SK-N-SH treated with all-trans-retinoic acid at 6 μM for 48 hours (cell line): ENCODE measurements at regions not wholly inside any gene's neighbourhood (a gene's known extent, or its start where the extent isn't known, plus 50 kb on each side); places are given as distances from the start of the nearest gene placed in this dataset.

Experiments
- ARNTL ChIP-seq: fragments of 450-650 bp; formaldehyde crosslinking; IDR thresholded peaks from 2 replicates; pipeline ENCODE4 v1.5.0; 2020; ENCODE audit warnings: low read depth, mild to moderate bottlenecking, moderate library complexity, borderline replicate concordance
- BACH2 ChIP-seq: fragments of 250-450 bp; sonication (Bioruptor Pico); IDR thresholded peaks from 2 replicates; pipeline ENCODE4 v1.9.0; 2021; ENCODE audit warnings: mild to moderate bottlenecking, borderline replicate concordance
- GLIS3 ChIP-seq: fragments of 250-450 bp; sonication (Bioruptor Pico); IDR thresholded peaks from 2 replicates; pipeline ENCODE4 v1.5.0; 2020; ENCODE audit warnings: mild to moderate bottlenecking, moderate library complexity
- ISL1 ChIP-seq: fragments of 250-450 bp; sonication (Bioruptor Pico); IDR thresholded peaks from 2 replicates; pipeline ENCODE4 v2.1.2; 2022; ENCODE audit warnings: mild to moderate bottlenecking, moderate library complexity
- RARB ChIP-seq: fragments of 250-450 bp; sonication (Bioruptor Pico); IDR thresholded peaks from 2 replicates; pipeline ENCODE4 v1.8.0; 2021; ENCODE audit warnings: mild to moderate bottlenecking, moderate library complexity
- SNAI2 ChIP-seq: fragments of 250-450 bp; sonication (Bioruptor Pico); IDR thresholded peaks from 2 replicates; pipeline ENCODE4 v1.5.0; 2020; ENCODE audit warnings: mild to moderate bottlenecking, moderate library complexity
- ZFP3 ChIP-seq: fragments of 250-450 bp; sonication (Bioruptor Pico); IDR thresholded peaks from 2 replicates; pipeline ENCODE4 v1.5.0; 2020; ENCODE audit warnings: mild to moderate bottlenecking, moderate library complexity
- ZFP30 ChIP-seq: fragments of 450-650 bp; formaldehyde crosslinking; IDR thresholded peaks from 2 replicates; pipeline ENCODE4 v1.5.0; 2022; ENCODE audit warnings: mild to moderate bottlenecking, moderate library complexity
- ZNF70 ChIP-seq: fragments of 450-650 bp; formaldehyde crosslinking; IDR thresholded peaks from 2 replicates; pipeline ENCODE4 v1.5.0; 2020; ENCODE audit warnings: mild to moderate bottlenecking, moderate library complexity
- TF ChIP-seq, protein P1 (sequence below): fragments of 250-450 bp; sonication (Bioruptor Pico); IDR thresholded peaks from 2 replicates; pipeline ENCODE4 v1.5.1; 2021; ENCODE audit warnings: mild to moderate bottlenecking, moderate library complexity
- TF ChIP-seq, protein P2 (sequence below): fragments of 250-450 bp; sonication (Bioruptor Pico); IDR thresholded peaks from 2 replicates; pipeline ENCODE4 v1.5.0; 2020; ENCODE audit warnings: mild to moderate bottlenecking, moderate library complexity
- TF ChIP-seq, protein P3 (sequence below): fragments of 250-450 bp; sonication (Bioruptor Pico); IDR thresholded peaks from 2 replicates; pipeline ENCODE4 v1.5.1; 2020; ENCODE audit warnings: low read depth, mild to moderate bottlenecking, moderate library complexity
- TF ChIP-seq, protein P4 (sequence below): fragments of 250-450 bp; sonication (Bioruptor Pico); IDR thresholded peaks from 2 replicates; pipeline ENCODE4 v1.8.0; 2020; ENCODE audit warnings: mild to moderate bottlenecking, moderate library complexity, borderline replicate concordance

DNA sequence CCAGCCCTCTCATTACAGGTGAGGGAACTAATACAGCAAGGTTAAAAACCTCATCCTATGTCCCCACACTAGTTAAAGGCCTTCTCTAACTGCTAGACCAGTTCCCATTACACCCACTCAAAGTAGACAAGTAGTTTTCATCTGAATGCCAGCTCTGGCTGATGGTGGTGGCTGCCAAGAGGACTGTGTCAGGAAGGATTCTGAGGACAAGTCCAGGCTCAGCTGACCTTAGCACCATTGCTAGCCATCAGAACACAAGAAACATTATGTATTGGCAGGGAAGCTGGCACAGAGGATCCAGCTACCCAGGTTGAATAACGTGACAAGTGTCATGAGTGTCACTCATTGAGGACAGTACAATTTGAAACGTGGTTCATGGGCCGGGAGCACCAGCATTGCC, 163.4 kb downstream of the HSD17B3 start:
- no peak for TF ChIP-seq RARB (CRISPR knock-in tag)
- TF ChIP-seq ZFP30 (CRISPR knock-in tag), result no peak
- TF ChIP-seq ZFP3 (CRISPR knock-in tag), result no peak
- no peak for TF ChIP-seq ZNF70 (CRISPR knock-in tag)
- TF ChIP-seq ARNTL (CRISPR knock-in tag), result no peak
- TF ChIP-seq, protein P1, sequence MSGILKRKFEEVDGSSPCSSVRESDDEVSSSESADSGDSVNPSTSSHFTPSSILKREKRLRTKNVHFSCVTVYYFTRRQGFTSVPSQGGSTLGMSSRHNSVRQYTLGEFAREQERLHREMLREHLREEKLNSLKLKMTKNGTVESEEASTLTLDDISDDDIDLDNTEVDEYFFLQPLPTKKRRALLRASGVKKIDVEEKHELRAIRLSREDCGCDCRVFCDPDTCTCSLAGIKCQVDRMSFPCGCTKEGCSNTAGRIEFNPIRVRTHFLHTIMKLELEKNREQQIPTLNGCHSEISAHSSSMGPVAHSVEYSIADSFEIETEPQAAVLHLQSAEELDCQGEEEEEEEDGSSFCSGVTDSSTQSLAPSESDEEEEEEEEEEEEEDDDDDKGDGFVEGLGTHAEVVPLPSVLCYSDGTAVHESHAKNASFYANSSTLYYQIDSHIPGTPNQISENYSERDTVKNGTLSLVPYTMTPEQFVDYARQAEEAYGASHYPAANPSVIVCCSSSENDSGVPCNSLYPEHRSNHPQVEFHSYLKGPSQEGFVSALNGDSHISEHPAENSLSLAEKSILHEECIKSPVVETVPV (CRISPR knock-in tag), result no peak
- TF ChIP-seq SNAI2 (CRISPR knock-in tag), result no peak
- TF ChIP-seq, protein P2, sequence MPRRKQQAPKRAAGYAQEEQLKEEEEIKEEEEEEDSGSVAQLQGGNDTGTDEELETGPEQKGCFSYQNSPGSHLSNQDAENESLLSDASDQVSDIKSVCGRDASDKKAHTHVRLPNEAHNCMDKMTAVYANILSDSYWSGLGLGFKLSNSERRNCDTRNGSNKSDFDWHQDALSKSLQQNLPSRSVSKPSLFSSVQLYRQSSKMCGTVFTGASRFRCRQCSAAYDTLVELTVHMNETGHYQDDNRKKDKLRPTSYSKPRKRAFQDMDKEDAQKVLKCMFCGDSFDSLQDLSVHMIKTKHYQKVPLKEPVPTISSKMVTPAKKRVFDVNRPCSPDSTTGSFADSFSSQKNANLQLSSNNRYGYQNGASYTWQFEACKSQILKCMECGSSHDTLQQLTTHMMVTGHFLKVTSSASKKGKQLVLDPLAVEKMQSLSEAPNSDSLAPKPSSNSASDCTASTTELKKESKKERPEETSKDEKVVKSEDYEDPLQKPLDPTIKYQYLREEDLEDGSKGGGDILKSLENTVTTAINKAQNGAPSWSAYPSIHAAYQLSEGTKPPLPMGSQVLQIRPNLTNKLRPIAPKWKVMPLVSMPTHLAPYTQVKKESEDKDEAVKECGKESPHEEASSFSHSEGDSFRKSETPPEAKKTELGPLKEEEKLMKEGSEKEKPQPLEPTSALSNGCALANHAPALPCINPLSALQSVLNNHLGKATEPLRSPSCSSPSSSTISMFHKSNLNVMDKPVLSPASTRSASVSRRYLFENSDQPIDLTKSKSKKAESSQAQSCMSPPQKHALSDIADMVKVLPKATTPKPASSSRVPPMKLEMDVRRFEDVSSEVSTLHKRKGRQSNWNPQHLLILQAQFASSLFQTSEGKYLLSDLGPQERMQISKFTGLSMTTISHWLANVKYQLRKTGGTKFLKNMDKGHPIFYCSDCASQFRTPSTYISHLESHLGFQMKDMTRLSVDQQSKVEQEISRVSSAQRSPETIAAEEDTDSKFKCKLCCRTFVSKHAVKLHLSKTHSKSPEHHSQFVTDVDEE (CRISPR knock-in tag), result no peak
- no peak for TF ChIP-seq ISL1 (CRISPR knock-in tag)
- no peak for TF ChIP-seq BACH2 (CRISPR knock-in tag)
- no peak for TF ChIP-seq GLIS3 (CRISPR knock-in tag)
- TF ChIP-seq, protein P3, sequence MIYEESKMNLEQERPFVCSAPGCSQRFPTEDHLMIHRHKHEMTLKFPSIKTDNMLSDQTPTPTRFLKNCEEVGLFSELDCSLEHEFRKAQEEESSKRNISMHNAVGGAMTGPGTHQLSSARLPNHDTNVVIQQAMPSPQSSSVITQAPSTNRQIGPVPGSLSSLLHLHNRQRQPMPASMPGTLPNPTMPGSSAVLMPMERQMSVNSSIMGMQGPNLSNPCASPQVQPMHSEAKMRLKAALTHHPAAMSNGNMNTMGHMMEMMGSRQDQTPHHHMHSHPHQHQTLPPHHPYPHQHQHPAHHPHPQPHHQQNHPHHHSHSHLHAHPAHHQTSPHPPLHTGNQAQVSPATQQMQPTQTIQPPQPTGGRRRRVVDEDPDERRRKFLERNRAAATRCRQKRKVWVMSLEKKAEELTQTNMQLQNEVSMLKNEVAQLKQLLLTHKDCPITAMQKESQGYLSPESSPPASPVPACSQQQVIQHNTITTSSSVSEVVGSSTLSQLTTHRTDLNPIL (CRISPR knock-in tag), result no peak
- TF ChIP-seq, protein P4, sequence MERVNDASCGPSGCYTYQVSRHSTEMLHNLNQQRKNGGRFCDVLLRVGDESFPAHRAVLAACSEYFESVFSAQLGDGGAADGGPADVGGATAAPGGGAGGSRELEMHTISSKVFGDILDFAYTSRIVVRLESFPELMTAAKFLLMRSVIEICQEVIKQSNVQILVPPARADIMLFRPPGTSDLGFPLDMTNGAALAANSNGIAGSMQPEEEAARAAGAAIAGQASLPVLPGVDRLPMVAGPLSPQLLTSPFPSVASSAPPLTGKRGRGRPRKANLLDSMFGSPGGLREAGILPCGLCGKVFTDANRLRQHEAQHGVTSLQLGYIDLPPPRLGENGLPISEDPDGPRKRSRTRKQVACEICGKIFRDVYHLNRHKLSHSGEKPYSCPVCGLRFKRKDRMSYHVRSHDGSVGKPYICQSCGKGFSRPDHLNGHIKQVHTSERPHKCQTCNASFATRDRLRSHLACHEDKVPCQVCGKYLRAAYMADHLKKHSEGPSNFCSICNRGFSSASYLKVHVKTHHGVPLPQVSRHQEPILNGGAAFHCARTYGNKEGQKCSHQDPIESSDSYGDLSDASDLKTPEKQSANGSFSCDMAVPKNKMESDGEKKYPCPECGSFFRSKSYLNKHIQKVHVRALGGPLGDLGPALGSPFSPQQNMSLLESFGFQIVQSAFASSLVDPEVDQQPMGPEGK (CRISPR knock-in tag), result no peak
